CD4-positive, alpha-beta T cell (primary cell): ENCODE measurements at regions not wholly inside any gene's neighbourhood (a gene's known extent, or its start where the extent isn't known, plus 50 kb on each side); places are given as distances from the start of the nearest gene placed in this dataset.

Experiments
- ATAC-seq: fragments of 200-7000 bp; cut with Tn5 transposase; one replicate; pipeline ENCODE4 v1.10.0; 2022; ENCODE audit warnings: mild to moderate bottlenecking; ENCODE audit not compliant: poor library complexity
- CTCF ChIA-PET: fragments of 350-600 bp; sonication (Branson Sonifier 250); formaldehyde crosslinking; loops from one replicate; lab custom pipeline; 2021; ENCODE audit warnings: antibody characterized with exemption, inconsistent platforms; lab: Charles Lee
- POLR2A ChIA-PET: fragments of 350-600 bp; sonication (Branson Sonifier 250); formaldehyde crosslinking; loops from one replicate; lab custom pipeline; 2021; ENCODE audit warnings: antibody characterized with exemption, inconsistent platforms; lab: Charles Lee
- DNase-seq, 14 experiments: peaks; one replicate each; pipeline ENCODE4 v3.0.0-alpha.2; 2013 to 2020; ENCODE audit warnings: mixed read lengths in 2 of 14
- H3K27ac ChIP-seq, 2 donors: one replicate each; pipeline versions ENCODE4 v1.5.1 to v1.7.0; 2013; ENCODE audit warnings: low read length in 2 of 2, low read depth in 1 of 2, mild to moderate bottlenecking in 1 of 2
- H3K27me3 ChIP-seq, 2 experiments: 1 replicate in 1 of 2; 2 replicates in 1 of 2; pipeline versions ENCODE4 v1.6.1 to v1.7.0; 2013; ENCODE audit warnings: low read length in 2 of 2, control low read depth in 1 of 2, mild to moderate bottlenecking in 1 of 2, moderate library complexity in 1 of 2; ENCODE audit not compliant: insufficient read depth in 2 of 2, control insufficient read depth in 1 of 2
- H3K36me3 ChIP-seq: one replicate; pipeline ENCODE4 v1.6.1; 2013; ENCODE audit warnings: low read length, control low read depth; ENCODE audit not compliant: insufficient read depth
- H3K4me1 ChIP-seq: one replicate; pipeline ENCODE4 v1.6.1; 2013; ENCODE audit warnings: low read length, control low read depth; ENCODE audit not compliant: insufficient read depth
- H3K4me3 ChIP-seq: one replicate; pipeline ENCODE4 v1.5.1; 2013; ENCODE audit warnings: mild to moderate bottlenecking, low read length, moderate library complexity
- H3K9me3 ChIP-seq, 2 experiments: 1 replicate in 1 of 2; 2 replicates in 1 of 2; pipeline versions ENCODE4 v1.6.1 to v1.7.0; 2013; ENCODE audit warnings: low read length in 2 of 2, mild to moderate bottlenecking in 2 of 2, control low read depth in 1 of 2, moderate library complexity in 1 of 2; ENCODE audit not compliant: control insufficient read depth in 1 of 2, insufficient read depth in 1 of 2
- H3K27ac Mint-ChIP-seq: one replicate; pipeline ENCODE4 v1.8.0; 2020; ENCODE audit warnings: mixed read lengths
- H3K27me3 Mint-ChIP-seq: one replicate; pipeline ENCODE4 v1.8.0; 2021; ENCODE audit warnings: mixed read lengths
- H3K36me3 Mint-ChIP-seq: one replicate; pipeline ENCODE4 v1.8.0; 2021; ENCODE audit warnings: low read depth, mixed read lengths
- H3K4me1 Mint-ChIP-seq: one replicate; pipeline ENCODE4 v1.8.0; 2021; ENCODE audit warnings: low read depth, mixed read lengths
- H3K4me3 Mint-ChIP-seq: one replicate; pipeline ENCODE4 v1.8.0; 2020; ENCODE audit warnings: mild to moderate bottlenecking, mixed read lengths
- H3K9me3 Mint-ChIP-seq: one replicate; pipeline ENCODE4 v1.8.0; 2020; ENCODE audit warnings: mixed read lengths
- intact Hi-C, 2 experiments: fragments of 100-400 bp; cut with DNase I in 1 of 2; cut with micrococcal nuclease in 1 of 2; formaldehyde crosslinking; loops; one replicate each; pipeline versions ENCODE4 v1.15.1 to v1.9.0; 2023 to 2025; cut with DNase I, micrococcal nuclease
- TF ChIP-seq, protein P1 (sequence below): fragments of 200-600 bp; IDR thresholded peaks from one replicate; pipeline ENCODE4 v1.8.0; 2022; ENCODE audit warnings: antibody characterized with exemption, mild to moderate bottlenecking

DNA sequence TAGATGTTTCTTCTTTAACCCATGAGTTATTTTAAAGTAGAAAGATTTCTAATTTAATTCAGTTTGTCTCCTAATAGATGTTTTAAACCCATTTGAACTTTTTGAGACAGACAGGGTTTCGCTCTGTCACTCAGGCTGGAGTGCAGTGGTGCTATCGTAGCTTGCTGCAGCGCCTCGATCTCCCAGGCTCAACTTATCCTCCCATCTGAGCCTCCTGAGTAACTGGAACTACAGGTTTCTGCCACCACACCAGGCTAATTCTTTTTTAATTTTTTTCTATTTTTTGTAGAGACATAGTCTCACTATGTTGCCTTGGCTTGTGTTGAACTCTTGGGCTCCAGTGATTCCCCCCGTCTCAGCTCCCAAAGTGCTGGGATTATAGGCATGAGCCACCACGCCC is 53.0 kb upstream of the RAB18 start:
- Mint-ChIP-seq H3K27ac (no peak overlapping the region), H3K4me3 (no peak overlapping the region), H3K4me1 (peaks cover 17% of the 10 kb centered on the region), H3K36me3 (no peaks in the 10 kb centered on the region), H3K9me3 (no peaks in the 10 kb centered on the region), H3K27me3 (no peaks in the 10 kb centered on the region)
- Histone ChIP-seq H3K4me3 (no peak overlapping the region), H3K27ac (no peak overlapping the region), H3K36me3 (no peaks in the 10 kb centered on the region), H3K4me1 (peaks cover 3% of the 10 kb centered on the region), H3K9me3 (no peaks in the 10 kb centered on the region), H3K27me3 (no peaks in the 10 kb centered on the region)
- ChIA-PET POLR2A (no interaction called here), CTCF (no interaction called here)
- DNase-seq, result no peak
- no peak for ATAC-seq
- intact Hi-C loops, result loop anchor here in 1 of 2 experiments (5.0 kb wide), 1 partner anchor 46 kb away; no protein-coding TSS in a partner anchor
- TF ChIP-seq, protein P1, sequence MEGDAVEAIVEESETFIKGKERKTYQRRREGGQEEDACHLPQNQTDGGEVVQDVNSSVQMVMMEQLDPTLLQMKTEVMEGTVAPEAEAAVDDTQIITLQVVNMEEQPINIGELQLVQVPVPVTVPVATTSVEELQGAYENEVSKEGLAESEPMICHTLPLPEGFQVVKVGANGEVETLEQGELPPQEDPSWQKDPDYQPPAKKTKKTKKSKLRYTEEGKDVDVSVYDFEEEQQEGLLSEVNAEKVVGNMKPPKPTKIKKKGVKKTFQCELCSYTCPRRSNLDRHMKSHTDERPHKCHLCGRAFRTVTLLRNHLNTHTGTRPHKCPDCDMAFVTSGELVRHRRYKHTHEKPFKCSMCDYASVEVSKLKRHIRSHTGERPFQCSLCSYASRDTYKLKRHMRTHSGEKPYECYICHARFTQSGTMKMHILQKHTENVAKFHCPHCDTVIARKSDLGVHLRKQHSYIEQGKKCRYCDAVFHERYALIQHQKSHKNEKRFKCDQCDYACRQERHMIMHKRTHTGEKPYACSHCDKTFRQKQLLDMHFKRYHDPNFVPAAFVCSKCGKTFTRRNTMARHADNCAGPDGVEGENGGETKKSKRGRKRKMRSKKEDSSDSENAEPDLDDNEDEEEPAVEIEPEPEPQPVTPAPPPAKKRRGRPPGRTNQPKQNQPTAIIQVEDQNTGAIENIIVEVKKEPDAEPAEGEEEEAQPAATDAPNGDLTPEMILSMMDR, result no peak

DNA sequence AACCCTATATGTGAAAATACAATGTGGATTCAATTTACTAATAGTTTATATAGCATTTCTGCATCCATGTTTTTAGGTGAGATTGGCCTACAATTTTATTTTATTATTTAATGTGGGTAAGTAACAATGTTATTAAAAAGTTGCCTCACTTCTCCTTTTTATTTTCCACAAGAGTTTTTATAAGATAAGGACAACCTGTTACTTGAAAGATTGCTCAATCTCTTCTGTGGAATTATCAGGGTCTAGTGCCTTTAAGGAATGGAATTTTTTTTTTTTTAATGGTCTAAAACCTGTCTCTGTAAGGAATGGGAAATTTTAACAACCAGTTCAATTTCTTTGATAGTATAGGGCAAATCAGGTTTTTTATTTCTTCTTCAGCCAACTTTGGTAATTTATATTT is 53.9 kb upstream of the RAB18 start:
- no peak overlapping the region for H3K27ac ChIP-seq
- H3K9me3 ChIP-seq, result no peaks in the 10 kb centered on the region
- Mint-ChIP-seq H3K4me1 (peaks cover 17% of the 10 kb centered on the region), H3K4me3 (no peak overlapping the region), H3K9me3 (no peaks in the 10 kb centered on the region), H3K27ac (no peak overlapping the region), H3K36me3 (no peaks in the 10 kb centered on the region), H3K27me3 (no peaks in the 10 kb centered on the region)
- DNase-seq (no peak), ATAC-seq (no peak)
- TF ChIP-seq, protein P1, result no peak
- H3K27me3 ChIP-seq, result no peaks in the 10 kb centered on the region
- H3K4me3 ChIP-seq, result no peak overlapping the region
- peaks cover 3% of the 10 kb centered on the region for H3K4me1 ChIP-seq
- POLR2A ChIA-PET, result no interaction called here
- CTCF ChIA-PET, result no interaction called here
- no peaks in the 10 kb centered on the region for H3K36me3 ChIP-seq
- intact Hi-C loops, result loop anchor here in 1 of 2 experiments (5.0 kb wide), 1 partner anchor 47 kb away; no protein-coding TSS in a partner anchor

DNA sequence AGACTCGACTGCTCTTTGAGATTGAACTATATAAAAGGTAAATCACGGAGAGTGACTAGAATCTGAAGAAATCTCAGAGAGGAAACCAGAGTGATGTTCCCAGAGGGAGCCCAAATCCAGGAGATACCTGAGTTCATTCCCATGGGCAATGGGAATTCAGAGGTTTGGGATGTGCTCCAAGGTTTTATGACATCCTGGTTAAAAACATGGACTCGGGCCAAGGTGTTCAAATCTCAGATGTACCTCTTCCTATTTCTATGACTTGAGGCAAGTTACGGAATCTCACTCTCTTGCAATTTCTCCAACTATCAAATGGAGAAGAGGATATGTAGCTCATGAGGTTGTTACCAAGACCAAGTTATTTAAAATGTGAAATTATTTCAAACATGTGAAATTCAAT is 54.5 kb upstream of the RAB18 start:
- TF ChIP-seq, protein P1, result no peak
- Mint-ChIP-seq H3K27me3 (no peaks in the 10 kb centered on the region), H3K9me3 (no peaks in the 10 kb centered on the region), H3K4me1 (peaks cover 17% of the 10 kb centered on the region), H3K4me3 (no peak overlapping the region), H3K36me3 (no peaks in the 10 kb centered on the region), H3K27ac (no peak overlapping the region)
- no peak for ATAC-seq
- Histone ChIP-seq H3K27ac (no peak overlapping the region), H3K4me1 (peaks cover 3% of the 10 kb centered on the region), H3K4me3 (no peak overlapping the region), H3K36me3 (no peaks in the 10 kb centered on the region), H3K27me3 (no peaks in the 10 kb centered on the region), H3K9me3 (no peaks in the 10 kb centered on the region)
- CTCF ChIA-PET, result interaction anchor here (0.6 kb wide), 1 partner anchor 522 kb away, joined by 4 read pairs; no protein-coding TSS in a partner anchor
- intact Hi-C loops, result loop anchor here (5.0 to 10.0 kb wide), 6 partner anchors 55 to 943 kb away; partner anchors contain the start of gene RAB18 (in 1 of the 2)
- POLR2A ChIA-PET, result interaction anchor here (0.7 kb wide), 1 partner anchor 197 kb away, joined by 3 read pairs; no protein-coding TSS in a partner anchor
- DNase-seq, result no peak
